Fibroblast of mammary gland (primary cell): ENCODE measurements at regions not wholly inside any gene's neighbourhood (a gene's known extent, or its start where the extent isn't known, plus 50 kb on each side); places are given as distances from the start of the nearest gene placed in this dataset.
A peak's percentile ranks its signal among the peaks of the same experiment; 100 is the strongest.

Experiments
- DNase-seq: peaks from one replicate; pipeline ENCODE4 v3.0.0-alpha.2; 2010; ENCODE audit warnings: low read depth
- H3K4me3 ChIP-seq: 2 replicates; pipeline ENCODE4 v1.5.1; 2011; ENCODE audit warnings: low read depth, mild to moderate bottlenecking, low read length, moderate library complexity; ENCODE audit not compliant: control insufficient read depth
- TF ChIP-seq, protein P1 (sequence below): conservative IDR thresholded peaks from 2 replicates; pipeline ENCODE4 v1.5.1; 2011; ENCODE audit warnings: low read depth, low read length, inconsistent platforms; ENCODE audit not compliant: control insufficient read depth, insufficient read depth

GRCh38 chr6:141359953-141360352 lies 772.8 kb upstream of the GJE1 start:
- TF ChIP-seq, protein P1, sequence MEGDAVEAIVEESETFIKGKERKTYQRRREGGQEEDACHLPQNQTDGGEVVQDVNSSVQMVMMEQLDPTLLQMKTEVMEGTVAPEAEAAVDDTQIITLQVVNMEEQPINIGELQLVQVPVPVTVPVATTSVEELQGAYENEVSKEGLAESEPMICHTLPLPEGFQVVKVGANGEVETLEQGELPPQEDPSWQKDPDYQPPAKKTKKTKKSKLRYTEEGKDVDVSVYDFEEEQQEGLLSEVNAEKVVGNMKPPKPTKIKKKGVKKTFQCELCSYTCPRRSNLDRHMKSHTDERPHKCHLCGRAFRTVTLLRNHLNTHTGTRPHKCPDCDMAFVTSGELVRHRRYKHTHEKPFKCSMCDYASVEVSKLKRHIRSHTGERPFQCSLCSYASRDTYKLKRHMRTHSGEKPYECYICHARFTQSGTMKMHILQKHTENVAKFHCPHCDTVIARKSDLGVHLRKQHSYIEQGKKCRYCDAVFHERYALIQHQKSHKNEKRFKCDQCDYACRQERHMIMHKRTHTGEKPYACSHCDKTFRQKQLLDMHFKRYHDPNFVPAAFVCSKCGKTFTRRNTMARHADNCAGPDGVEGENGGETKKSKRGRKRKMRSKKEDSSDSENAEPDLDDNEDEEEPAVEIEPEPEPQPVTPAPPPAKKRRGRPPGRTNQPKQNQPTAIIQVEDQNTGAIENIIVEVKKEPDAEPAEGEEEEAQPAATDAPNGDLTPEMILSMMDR: no peak
- peak; percentile 32 for DNase-seq
- no peak overlapping the region for H3K4me3 ChIP-seq

DNA sequence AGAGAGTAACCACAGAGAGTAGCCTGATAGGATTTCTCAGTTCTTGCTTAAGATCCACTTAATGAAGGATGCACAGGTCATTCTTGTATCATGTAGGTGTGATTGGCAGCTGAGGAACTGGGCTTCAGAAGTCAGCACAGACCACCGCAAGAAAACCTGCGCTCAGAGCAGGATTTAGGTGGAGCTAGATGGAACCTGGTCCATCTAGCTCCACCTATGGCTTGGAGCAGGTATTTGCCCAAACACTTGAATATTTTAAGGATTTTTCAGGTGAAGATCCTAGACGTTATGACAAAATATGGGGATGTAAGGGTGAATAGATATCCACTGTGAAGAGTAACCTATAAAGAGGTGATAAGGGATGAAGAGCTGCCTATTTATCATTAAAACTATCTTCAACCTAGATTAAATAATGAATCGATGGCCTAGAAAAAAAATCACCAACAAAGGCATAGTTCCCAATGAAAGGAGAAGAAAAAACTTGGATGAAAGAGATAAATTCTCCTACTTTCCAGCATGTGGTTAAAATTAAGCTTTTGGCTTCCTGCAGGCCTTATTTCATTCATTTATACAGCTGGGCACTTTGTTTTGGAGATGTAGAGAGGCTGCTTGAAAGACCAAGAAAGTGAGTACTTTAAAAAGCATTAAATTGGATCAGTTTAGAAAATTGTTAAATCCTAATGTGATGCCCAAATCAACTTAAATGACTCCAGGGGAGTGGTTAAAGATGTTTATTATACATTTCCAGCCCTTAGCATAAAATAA lies 778.4 kb upstream of the GJE1 start:
- no peak for DNase-seq
- TF ChIP-seq, protein P1: no peak
- no peak overlapping the region for H3K4me3 ChIP-seq

GRCh38 chr6:141351721-141352120 lies 781.0 kb upstream of the GJE1 start:
- no peak for DNase-seq
- TF ChIP-seq, protein P1: no peak
- no peak overlapping the region for H3K4me3 ChIP-seq

- no peak overlapping the region for H3K4me3 ChIP-seq
- TF ChIP-seq, protein P1: no peak
- no peak for DNase-seq
These were observed 783.0 kb upstream of the GJE1 start for GRCh38 chr6:141349710-141350109.

- DNase-seq: no peak
- TF ChIP-seq, protein P1: no peak
- H3K4me3 ChIP-seq: no peak overlapping the region
These were observed 784.7 kb upstream of the GJE1 start for GRCh38 chr6:141347906-141348492.

- no peak for DNase-seq
- H3K4me3 ChIP-seq: no peak overlapping the region
- TF ChIP-seq, protein P1: no peak
These were observed 785.6 kb upstream of the GJE1 start for GRCh38 chr6:141347086-141347485.
